SK-N-SH treated with all-trans-retinoic acid at 6 μM for 48 hours (cell line): ENCODE measurements at regions not wholly inside any gene's neighbourhood (a gene's known extent, or its start where the extent isn't known, plus 50 kb on each side); places are given as distances from the start of the nearest gene placed in this dataset.
A peak's percentile ranks its signal among the peaks of the same experiment; 100 is the strongest.
"Not testable (repeated sequence)": the region's sequence is repeated elsewhere in the genome, so short reads cannot be mapped to it uniquely, and the experiment has no call there.

Experiments used
- ATAC-seq: fragments of 200-7000 bp; cut with Tn5 transposase; 3 replicates; pipeline ENCODE4 v1.9.1; 2020; ENCODE audit warnings: mild to moderate bottlenecking, moderate library complexity
- ARNTL ChIP-seq: fragments of 450-650 bp; formaldehyde crosslinking; IDR thresholded peaks from 2 replicates; pipeline ENCODE4 v1.5.0; 2020; ENCODE audit warnings: low read depth, mild to moderate bottlenecking, moderate library complexity, borderline replicate concordance
- BACH2 ChIP-seq: fragments of 250-450 bp; sonication (Bioruptor Pico); IDR thresholded peaks from 2 replicates; pipeline ENCODE4 v1.9.0; 2021; ENCODE audit warnings: mild to moderate bottlenecking, borderline replicate concordance
- CSDC2 ChIP-seq: fragments of 250-450 bp; sonication (Bioruptor Pico); IDR thresholded peaks from 2 replicates; pipeline ENCODE4 v1.5.0; 2020; ENCODE audit warnings: mild to moderate bottlenecking, moderate library complexity
- ESRRG ChIP-seq: fragments of 250-450 bp; sonication (Bioruptor Pico); IDR thresholded peaks from 2 replicates; pipeline ENCODE4 v1.6.1; 2021; ENCODE audit warnings: mild to moderate bottlenecking
- GLIS3 ChIP-seq: fragments of 250-450 bp; sonication (Bioruptor Pico); IDR thresholded peaks from 2 replicates; pipeline ENCODE4 v1.5.0; 2020; ENCODE audit warnings: mild to moderate bottlenecking, moderate library complexity
- ISL1 ChIP-seq: fragments of 250-450 bp; sonication (Bioruptor Pico); IDR thresholded peaks from 2 replicates; pipeline ENCODE4 v2.1.2; 2022; ENCODE audit warnings: mild to moderate bottlenecking, moderate library complexity
- OSR1 ChIP-seq: fragments of 250-450 bp; sonication (Bioruptor Pico); IDR thresholded peaks from 2 replicates; pipeline ENCODE4 v1.8.0; 2022; ENCODE audit warnings: moderate library complexity, mild to moderate bottlenecking, inconsistent platforms
- PPARA ChIP-seq: fragments of 250-450 bp; sonication (Bioruptor Pico); IDR thresholded peaks from 2 replicates; pipeline ENCODE4 v1.5.0; 2020; ENCODE audit warnings: mild to moderate bottlenecking, borderline replicate concordance
- RARB ChIP-seq: fragments of 250-450 bp; sonication (Bioruptor Pico); IDR thresholded peaks from 2 replicates; pipeline ENCODE4 v1.8.0; 2021; ENCODE audit warnings: mild to moderate bottlenecking, moderate library complexity
- SNAI2 ChIP-seq: fragments of 250-450 bp; sonication (Bioruptor Pico); IDR thresholded peaks from 2 replicates; pipeline ENCODE4 v1.5.0; 2020; ENCODE audit warnings: mild to moderate bottlenecking, moderate library complexity
- TCF4 ChIP-seq: fragments of 250-450 bp; sonication (Bioruptor Pico); IDR thresholded peaks from 2 replicates; pipeline ENCODE4 v1.8.0; 2021; ENCODE audit warnings: mild to moderate bottlenecking, moderate library complexity, borderline replicate concordance
- TOX ChIP-seq: fragments of 250-450 bp; sonication (Bioruptor Pico); IDR thresholded peaks from 2 replicates; pipeline ENCODE4 v1.8.0; 2021; ENCODE audit warnings: mild to moderate bottlenecking, moderate library complexity, borderline replicate concordance
- ZC3H10 ChIP-seq: fragments of 250-450 bp; sonication (Bioruptor Pico); IDR thresholded peaks from 2 replicates; pipeline ENCODE4 v1.5.1; 2021; ENCODE audit warnings: mild to moderate bottlenecking, moderate library complexity
- ZFP3 ChIP-seq: fragments of 250-450 bp; sonication (Bioruptor Pico); IDR thresholded peaks from 2 replicates; pipeline ENCODE4 v1.5.0; 2020; ENCODE audit warnings: mild to moderate bottlenecking, moderate library complexity
- ZFP30 ChIP-seq: fragments of 450-650 bp; formaldehyde crosslinking; IDR thresholded peaks from 2 replicates; pipeline ENCODE4 v1.5.0; 2022; ENCODE audit warnings: mild to moderate bottlenecking, moderate library complexity
- ZNF565 ChIP-seq: fragments of 450-650 bp; formaldehyde crosslinking; conservative IDR thresholded peaks from 2 replicates; pipeline ENCODE4 v1.5.0; 2020; ENCODE audit warnings: low read depth, mild to moderate bottlenecking, moderate library complexity
- ZNF70 ChIP-seq: fragments of 450-650 bp; formaldehyde crosslinking; IDR thresholded peaks from 2 replicates; pipeline ENCODE4 v1.5.0; 2020; ENCODE audit warnings: mild to moderate bottlenecking, moderate library complexity
- ZNF8 ChIP-seq: fragments of 450-650 bp; formaldehyde crosslinking; IDR thresholded peaks from 2 replicates; pipeline ENCODE4 v1.5.0; 2020; ENCODE audit warnings: mild to moderate bottlenecking, moderate library complexity
- TF ChIP-seq, protein P1 (sequence below): fragments of 250-450 bp; sonication (Bioruptor Pico); IDR thresholded peaks from 2 replicates; pipeline ENCODE4 v1.5.1; 2021; ENCODE audit warnings: mild to moderate bottlenecking, moderate library complexity
- TF ChIP-seq, protein P2 (sequence below): fragments of 250-450 bp; sonication (Bioruptor Pico); IDR thresholded peaks from 2 replicates; pipeline ENCODE4 v1.8.0; 2021; ENCODE audit warnings: low read depth, mild to moderate bottlenecking, moderate library complexity, borderline replicate concordance
- TF ChIP-seq, protein P3 (sequence below): fragments of 250-450 bp; sonication (Bioruptor Pico); IDR thresholded peaks from 2 replicates; pipeline ENCODE4 v1.5.1; 2020; ENCODE audit warnings: low read depth, mild to moderate bottlenecking, moderate library complexity
- TF ChIP-seq, protein P4 (sequence below): fragments of 250-450 bp; sonication (Bioruptor Pico); IDR thresholded peaks from 2 replicates; pipeline ENCODE4 v1.8.0; 2020; ENCODE audit warnings: mild to moderate bottlenecking, moderate library complexity, borderline replicate concordance

DNA sequence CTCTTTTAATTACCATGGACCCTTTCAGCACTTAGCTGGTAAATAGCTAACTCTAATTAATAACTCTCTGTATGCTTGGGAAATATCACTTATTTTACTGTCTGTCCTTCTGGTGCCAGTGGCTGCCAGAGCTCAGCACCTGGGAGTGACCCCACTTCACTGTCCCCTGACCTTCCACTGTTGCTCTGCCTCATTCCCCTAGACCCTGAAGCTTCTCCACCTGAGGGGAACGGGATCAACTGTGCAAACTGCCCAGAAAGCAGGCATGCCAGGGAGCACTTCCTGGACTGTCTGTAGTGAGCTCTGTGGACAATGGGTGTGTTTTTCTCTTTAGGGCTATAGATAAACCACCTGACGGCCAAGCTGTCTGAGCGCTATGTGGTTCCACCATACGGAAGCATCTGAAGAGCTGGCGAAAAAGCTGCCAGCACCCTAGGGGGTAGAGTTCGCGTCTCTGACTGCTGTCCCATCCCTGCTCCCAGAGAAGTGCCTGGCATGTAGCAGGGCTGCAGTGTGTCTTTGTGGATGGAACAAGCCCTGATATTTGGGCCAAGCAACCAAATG is 106.3 kb upstream of the FOXA2 start:
- TF ChIP-seq, protein P1, sequence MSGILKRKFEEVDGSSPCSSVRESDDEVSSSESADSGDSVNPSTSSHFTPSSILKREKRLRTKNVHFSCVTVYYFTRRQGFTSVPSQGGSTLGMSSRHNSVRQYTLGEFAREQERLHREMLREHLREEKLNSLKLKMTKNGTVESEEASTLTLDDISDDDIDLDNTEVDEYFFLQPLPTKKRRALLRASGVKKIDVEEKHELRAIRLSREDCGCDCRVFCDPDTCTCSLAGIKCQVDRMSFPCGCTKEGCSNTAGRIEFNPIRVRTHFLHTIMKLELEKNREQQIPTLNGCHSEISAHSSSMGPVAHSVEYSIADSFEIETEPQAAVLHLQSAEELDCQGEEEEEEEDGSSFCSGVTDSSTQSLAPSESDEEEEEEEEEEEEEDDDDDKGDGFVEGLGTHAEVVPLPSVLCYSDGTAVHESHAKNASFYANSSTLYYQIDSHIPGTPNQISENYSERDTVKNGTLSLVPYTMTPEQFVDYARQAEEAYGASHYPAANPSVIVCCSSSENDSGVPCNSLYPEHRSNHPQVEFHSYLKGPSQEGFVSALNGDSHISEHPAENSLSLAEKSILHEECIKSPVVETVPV (CRISPR knock-in tag) = no peak
- TF ChIP-seq ESRRG (CRISPR knock-in tag) = no peak
- no peak for TF ChIP-seq ARNTL (CRISPR knock-in tag)
- no peak for TF ChIP-seq TCF4 (CRISPR knock-in tag)
- no peak for TF ChIP-seq ZNF565
- TF ChIP-seq TOX = no peak
- no peak for ATAC-seq

DNA sequence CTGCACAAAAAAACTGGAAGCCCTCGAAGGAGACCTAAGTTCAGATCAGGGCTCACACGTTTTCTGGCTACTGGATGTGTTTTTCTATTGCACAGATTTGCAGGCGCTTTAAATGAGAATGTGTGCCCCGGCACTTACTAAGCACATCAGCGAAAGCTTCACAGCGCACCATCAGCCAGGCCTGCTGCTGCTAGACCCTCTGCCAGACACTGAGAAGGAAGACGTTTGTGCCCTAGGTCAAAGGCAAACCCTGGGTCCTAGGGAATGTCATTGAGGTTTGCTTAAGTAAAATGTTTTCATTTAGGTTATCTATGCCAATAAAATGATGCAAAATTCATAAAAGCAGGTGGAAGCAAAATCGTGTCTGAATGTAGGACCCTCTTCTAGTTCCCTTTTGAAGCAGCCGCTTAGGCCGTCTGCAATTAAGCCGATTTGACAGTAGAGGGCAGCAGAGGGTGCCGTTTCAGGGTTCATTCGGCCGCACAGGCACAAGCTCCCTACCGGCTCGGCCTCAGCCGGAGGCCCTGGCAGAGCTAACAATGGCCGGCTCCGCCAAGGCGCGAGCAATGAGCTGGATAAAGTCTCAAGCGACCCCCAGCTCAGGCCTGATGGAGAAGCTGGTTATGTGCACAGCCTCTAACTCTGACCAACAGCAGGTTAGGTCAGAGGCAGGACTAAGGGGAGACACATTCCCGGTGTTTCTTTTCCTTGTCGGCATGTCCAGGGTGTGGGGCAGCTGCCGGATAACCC is 107.2 kb upstream of the FOXA2 start:
- ATAC-seq = peak; percentile 98
- TF ChIP-seq PPARA (CRISPR knock-in tag) = no peak
- TF ChIP-seq, protein P1 (CRISPR knock-in tag) = no peak
- TF ChIP-seq BACH2 (CRISPR knock-in tag) = no peak
- no peak for TF ChIP-seq TOX
- TF ChIP-seq ZFP3 = no peak
- TF ChIP-seq ZC3H10 (CRISPR knock-in tag) = no peak
- no peak for TF ChIP-seq OSR1 (CRISPR knock-in tag)
- TF ChIP-seq SNAI2 = no peak
- TF ChIP-seq, protein P2, sequence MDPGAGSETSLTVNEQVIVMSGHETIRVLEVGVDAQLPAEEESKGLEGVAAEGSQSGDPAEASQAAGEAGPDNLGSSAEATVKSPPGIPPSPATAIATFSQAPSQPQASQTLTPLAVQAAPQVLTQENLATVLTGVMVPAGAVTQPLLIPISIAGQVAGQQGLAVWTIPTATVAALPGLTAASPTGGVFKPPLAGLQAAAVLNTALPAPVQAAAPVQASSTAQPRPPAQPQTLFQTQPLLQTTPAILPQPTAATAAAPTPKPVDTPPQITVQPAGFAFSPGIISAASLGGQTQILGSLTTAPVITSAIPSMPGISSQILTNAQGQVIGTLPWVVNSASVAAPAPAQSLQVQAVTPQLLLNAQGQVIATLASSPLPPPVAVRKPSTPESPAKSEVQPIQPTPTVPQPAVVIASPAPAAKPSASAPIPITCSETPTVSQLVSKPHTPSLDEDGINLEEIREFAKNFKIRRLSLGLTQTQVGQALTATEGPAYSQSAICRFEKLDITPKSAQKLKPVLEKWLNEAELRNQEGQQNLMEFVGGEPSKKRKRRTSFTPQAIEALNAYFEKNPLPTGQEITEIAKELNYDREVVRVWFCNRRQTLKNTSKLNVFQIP (CRISPR knock-in tag) = no peak
- no peak for TF ChIP-seq ZNF565
- TF ChIP-seq ISL1 (CRISPR knock-in tag) = no peak
- TF ChIP-seq, protein P3, sequence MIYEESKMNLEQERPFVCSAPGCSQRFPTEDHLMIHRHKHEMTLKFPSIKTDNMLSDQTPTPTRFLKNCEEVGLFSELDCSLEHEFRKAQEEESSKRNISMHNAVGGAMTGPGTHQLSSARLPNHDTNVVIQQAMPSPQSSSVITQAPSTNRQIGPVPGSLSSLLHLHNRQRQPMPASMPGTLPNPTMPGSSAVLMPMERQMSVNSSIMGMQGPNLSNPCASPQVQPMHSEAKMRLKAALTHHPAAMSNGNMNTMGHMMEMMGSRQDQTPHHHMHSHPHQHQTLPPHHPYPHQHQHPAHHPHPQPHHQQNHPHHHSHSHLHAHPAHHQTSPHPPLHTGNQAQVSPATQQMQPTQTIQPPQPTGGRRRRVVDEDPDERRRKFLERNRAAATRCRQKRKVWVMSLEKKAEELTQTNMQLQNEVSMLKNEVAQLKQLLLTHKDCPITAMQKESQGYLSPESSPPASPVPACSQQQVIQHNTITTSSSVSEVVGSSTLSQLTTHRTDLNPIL (CRISPR knock-in tag) = no peak
- no peak for TF ChIP-seq ESRRG (CRISPR knock-in tag)
- TF ChIP-seq RARB (CRISPR knock-in tag) = no peak
- TF ChIP-seq ZNF70 = no peak
- no peak for TF ChIP-seq ZNF8
- TF ChIP-seq CSDC2 (CRISPR knock-in tag) = no peak
- TF ChIP-seq, protein P4, sequence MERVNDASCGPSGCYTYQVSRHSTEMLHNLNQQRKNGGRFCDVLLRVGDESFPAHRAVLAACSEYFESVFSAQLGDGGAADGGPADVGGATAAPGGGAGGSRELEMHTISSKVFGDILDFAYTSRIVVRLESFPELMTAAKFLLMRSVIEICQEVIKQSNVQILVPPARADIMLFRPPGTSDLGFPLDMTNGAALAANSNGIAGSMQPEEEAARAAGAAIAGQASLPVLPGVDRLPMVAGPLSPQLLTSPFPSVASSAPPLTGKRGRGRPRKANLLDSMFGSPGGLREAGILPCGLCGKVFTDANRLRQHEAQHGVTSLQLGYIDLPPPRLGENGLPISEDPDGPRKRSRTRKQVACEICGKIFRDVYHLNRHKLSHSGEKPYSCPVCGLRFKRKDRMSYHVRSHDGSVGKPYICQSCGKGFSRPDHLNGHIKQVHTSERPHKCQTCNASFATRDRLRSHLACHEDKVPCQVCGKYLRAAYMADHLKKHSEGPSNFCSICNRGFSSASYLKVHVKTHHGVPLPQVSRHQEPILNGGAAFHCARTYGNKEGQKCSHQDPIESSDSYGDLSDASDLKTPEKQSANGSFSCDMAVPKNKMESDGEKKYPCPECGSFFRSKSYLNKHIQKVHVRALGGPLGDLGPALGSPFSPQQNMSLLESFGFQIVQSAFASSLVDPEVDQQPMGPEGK = no peak

DNA sequence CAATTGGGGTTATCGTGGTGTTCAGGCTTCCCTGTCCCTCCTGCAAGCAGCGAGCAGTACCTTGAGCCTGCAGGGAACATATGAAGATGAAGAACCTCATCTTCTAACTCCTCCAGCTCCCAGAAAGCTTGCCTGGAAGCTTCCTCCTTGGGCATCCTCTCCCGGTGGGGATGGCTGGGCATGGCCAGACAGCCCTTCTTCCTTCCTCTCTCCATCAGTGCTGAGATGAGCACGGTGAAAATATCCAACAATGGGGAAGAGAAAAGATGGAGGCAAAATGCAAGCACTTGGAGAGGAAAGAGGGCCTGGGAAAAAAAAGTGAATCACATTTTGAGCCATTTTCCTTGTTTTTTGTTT is 107.7 kb upstream of the FOXA2 start:
- peak; percentile 20 for ATAC-seq
- no peak for TF ChIP-seq ESRRG (CRISPR knock-in tag)
- TF ChIP-seq BACH2 (CRISPR knock-in tag) = no peak
- TF ChIP-seq SNAI2 = no peak
- TF ChIP-seq ARNTL (CRISPR knock-in tag) = no peak
- no peak for TF ChIP-seq PPARA (CRISPR knock-in tag)
- TF ChIP-seq, protein P4 = no peak
- TF ChIP-seq ZFP3 = no peak
- no peak for TF ChIP-seq OSR1 (CRISPR knock-in tag)
- no peak for TF ChIP-seq GLIS3 (CRISPR knock-in tag)
- no peak for TF ChIP-seq TCF4 (CRISPR knock-in tag)
- TF ChIP-seq ZNF8 = no peak
- TF ChIP-seq, protein P1 (CRISPR knock-in tag) = no peak
- TF ChIP-seq ZFP30 (CRISPR knock-in tag) = no peak
- TF ChIP-seq, protein P3 (CRISPR knock-in tag) = no peak

DNA sequence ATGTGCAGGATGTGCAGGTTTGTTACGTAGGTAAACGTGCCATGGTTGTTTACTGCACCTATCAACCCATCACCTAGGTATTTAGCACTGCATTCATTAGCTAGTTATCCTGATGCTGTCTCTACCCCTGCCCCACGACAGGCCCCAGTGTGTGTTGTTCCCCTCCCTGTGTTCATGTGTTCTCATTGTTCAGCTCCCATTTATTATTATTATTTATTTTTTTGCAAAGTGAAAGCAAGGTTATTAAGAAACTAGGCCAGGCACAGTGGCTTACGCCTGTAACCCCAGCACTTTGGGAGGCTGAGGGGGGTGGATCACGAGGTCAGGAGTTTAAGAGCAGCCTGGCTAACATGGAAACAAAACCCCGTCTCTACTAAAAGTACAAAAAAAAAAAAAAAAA is 108.2 kb upstream of the FOXA2 start:
- ATAC-seq = not testable (repeated sequence)
